H7 (cell line): ENCODE measurements at regions not wholly inside any gene's neighbourhood (a gene's known extent, or its start where the extent isn't known, plus 50 kb on each side); places are given as distances from the start of the nearest gene placed in this dataset.
"Not testable (repeated sequence)": the region's sequence is repeated elsewhere in the genome, so short reads cannot be mapped to it uniquely, and the experiment has no call there.

Experiments used
- DNase-seq: peaks from one replicate; pipeline ENCODE4 v3.0.0; 2012
- H3K27me3 ChIP-seq: 2 replicates; pipeline ENCODE4 v1.6.0; 2011; ENCODE audit warnings: mild to moderate bottlenecking, low read length; ENCODE audit not compliant: control insufficient read depth, insufficient read depth
- H3K36me3 ChIP-seq: replicated peaks from 2 replicates; pipeline ENCODE4 v1.5.1; 2011; ENCODE audit warnings: low read length; ENCODE audit not compliant: control insufficient read depth, insufficient read depth
- H3K4me3 ChIP-seq: 2 replicates; pipeline ENCODE4 v1.5.1; 2011; ENCODE audit warnings: low read depth, mild to moderate bottlenecking, control low read depth, low read length, moderate library complexity; ENCODE audit not compliant: insufficient read depth

DNA sequence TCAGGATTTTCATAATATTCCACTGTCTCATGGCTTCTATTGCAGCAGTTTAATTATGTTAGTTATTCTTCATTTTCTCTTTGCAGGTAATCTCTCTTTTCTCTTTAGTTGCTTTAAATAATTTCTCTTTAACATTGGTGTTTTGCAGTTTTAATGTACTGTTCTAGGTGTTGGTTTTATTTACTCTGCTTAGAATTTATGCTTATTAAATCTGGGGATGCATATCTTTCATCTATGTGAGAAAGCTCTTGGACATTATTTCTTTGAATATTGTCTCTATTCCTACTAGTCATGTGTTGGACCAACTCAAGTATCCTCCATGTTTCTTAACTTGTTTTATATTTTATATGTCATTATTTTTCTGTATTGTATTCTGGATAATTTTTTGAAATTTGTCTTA is 218.7 kb upstream of the TUT7 start:
- no peaks in the 10 kb centered on the region for H3K36me3 ChIP-seq
- DNase-seq = no peak
- no peaks in the 10 kb centered on the region for H3K27me3 ChIP-seq
- H3K4me3 ChIP-seq = no peak overlapping the region

DNA sequence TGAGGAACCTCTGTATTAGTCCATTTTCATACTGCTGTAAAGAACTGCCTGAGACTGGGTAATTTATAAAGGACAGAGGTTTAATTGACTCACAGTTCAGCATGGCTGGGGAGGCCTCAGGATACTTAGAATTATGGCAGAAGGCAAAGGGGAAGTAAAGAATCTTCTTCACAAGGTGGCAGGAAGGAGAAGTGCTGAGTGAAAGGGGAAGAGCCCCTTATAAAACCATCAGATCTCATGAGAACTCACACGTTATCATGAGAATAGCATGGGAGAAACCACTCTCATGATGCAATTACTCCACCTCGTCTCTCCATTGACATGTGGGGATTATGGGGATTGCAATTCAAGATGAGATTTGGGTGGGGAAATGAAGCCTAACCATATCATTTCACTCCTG is 211.4 kb upstream of the TUT7 start:
- H3K27me3 ChIP-seq, DNase-seq, H3K4me3 ChIP-seq, H3K36me3 ChIP-seq: not testable (repeated sequence)

DNA sequence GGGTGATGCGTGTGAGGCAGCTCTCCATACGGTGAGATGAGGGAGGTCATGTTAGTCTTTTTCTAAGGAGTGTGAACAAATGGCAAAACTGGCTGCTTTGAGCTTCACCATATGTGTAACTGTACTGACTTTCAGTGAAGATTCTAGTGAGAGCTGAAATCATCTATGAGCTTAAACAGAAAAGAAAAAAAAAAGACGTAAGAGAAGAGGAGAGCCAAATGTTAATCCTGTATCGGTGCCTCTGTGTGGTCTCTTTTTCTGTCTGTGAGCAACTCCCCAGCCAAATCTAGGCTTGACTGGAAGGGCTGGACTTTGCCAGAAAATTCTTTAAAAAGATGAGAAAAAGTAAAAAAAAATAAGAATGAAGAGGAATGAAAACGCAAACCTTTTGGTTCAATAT is 209.7 kb upstream of the TUT7 start:
- H3K36me3 ChIP-seq = no peaks in the 10 kb centered on the region
- H3K4me3 ChIP-seq = no peak overlapping the region
- H3K27me3 ChIP-seq = no peaks in the 10 kb centered on the region
- no peak for DNase-seq

DNA sequence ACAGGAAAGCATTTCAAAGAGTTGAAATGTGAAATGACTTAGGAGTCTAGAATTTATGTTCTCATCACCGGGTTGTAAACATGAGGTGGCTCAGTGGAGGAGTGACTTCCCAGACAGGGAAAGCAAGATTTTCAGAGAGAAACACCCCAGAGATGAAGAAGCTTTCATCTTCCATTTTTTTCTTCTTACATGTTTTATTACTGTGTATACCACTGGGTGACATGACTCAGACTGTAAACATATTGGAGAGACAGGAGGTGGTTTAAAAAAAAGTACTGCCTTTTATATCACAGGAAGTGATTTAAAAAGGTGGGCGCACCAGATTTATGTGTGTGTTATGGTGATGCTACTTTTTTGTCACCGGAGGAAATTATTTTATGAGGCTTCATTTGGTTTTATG is 209.1 kb upstream of the TUT7 start:
- H3K36me3 ChIP-seq = no peaks in the 10 kb centered on the region
- no peaks in the 10 kb centered on the region for H3K27me3 ChIP-seq
- H3K4me3 ChIP-seq = no peak overlapping the region
- no peak for DNase-seq

DNA sequence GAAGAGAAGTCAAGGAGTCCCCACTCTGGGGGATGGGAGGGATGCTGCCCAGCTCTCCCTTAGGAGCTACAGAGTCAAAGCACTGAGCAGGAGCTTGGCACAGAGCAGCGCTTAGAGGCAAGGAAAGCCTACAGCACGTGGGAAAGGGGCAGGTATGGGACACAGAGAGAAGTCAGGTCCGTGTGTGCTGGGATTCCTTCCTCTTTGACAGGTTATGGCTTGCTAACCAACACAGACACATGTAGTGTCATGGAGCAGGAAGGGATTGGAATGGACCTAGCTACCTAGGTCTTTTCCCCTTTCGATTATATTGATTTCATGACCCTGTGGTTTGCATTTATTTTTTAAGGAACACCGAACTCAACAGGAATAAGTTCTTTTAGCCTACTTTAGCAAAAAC is 208.5 kb upstream of the TUT7 start:
- no peak for DNase-seq
- H3K4me3 ChIP-seq = no peak overlapping the region
- no peaks in the 10 kb centered on the region for H3K27me3 ChIP-seq
- no peaks in the 10 kb centered on the region for H3K36me3 ChIP-seq

DNA sequence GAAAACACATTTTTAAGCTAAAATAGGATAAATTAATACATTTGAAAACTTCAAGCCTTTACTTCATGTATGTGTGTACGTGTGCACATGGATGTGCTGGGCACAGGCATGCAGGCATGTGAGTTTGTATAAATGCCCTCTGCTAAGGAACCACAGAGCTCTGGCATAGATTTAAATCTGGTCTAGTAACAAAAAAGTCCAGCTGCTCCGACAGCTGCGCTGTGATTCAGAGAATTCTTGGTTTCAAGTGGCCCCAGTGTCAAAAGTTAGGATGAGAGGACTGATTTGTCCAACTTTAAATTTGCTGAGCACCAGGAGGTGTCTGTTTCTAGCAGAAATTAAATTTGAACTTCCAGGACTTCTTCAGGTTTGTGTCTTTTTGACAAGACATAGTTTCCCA is 203.7 kb upstream of the TUT7 start:
- no peaks in the 10 kb centered on the region for H3K36me3 ChIP-seq
- no peak overlapping the region for H3K4me3 ChIP-seq
- no peak for DNase-seq
- no peaks in the 10 kb centered on the region for H3K27me3 ChIP-seq

DNA sequence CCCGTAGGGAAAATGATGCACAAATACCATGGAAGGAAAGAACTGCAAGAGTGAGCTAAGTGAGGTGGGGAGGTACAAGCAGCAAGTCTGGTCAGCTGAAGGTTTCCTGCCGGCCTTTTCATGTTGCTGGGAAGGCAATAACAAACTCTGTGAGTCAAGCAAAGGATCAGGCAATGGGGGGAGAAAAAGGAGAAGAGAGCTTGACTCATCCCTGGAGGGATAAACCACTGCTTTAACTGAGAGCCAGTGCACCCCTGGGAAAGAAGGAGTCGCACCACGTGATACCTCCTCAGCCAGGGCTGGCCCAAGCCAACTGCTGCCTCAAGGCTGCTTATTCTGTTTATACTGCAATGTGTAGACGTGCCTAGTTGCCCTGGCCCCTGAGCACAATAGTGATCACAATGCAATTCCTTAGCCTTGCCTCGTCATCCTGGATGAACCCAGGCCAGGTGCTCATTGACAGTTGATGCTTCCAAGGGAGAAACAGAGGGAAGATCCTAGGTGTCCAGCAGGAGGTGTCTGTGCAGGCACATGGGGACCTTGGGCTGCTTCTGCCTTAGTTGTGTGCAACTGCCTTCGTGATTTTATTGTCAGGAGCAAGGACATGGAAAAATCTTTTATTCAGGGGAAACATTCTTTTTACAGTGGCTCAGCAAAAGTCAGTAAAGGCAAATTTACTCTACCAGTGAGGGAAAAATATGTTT is 203.0 kb upstream of the TUT7 start:
- no peaks in the 10 kb centered on the region for H3K36me3 ChIP-seq
- DNase-seq = no peak
- H3K27me3 ChIP-seq = no peaks in the 10 kb centered on the region
- no peak overlapping the region for H3K4me3 ChIP-seq

DNA sequence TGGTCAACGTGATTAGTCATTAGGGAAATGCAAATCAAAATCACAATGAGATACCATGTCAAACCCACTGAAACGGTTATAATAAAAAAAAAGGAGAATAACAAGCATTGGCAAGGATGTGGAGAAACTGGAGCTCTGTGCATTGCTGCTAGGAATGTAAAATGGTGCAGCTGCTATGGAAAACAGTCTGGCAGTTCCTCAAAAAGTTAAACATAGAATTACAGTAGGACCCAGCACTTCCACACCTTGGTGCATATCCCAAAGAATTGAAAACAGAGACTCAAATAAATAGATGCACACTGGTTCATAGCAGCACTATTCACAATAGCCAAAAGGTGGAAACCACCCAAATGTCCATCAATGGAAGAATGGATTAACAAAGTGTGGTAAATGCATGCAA is 201.5 kb upstream of the TUT7 start:
- Histone ChIP-seq H3K27me3 (no peaks in the 10 kb centered on the region), H3K36me3 (no peaks in the 10 kb centered on the region), H3K4me3 (no peak overlapping the region)
- no peak for DNase-seq

DNA sequence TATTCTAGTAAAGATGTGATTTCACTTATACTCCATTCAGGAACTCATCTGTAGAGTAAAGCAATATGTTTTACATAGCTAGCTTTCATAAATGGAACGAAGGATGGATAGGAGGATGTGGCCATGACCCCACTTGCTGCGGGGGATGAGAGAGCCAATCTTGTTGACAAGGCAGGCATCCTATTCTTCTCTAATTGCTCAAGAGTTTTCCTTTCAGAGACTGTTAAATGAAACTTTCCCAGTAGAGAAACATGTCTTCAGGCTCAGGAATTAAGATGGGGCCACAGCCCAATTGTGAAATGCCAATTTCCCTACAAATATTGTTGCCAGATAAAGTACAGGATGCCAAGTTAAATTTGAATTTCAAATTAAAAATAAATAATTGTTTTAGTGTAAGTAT is 196.2 kb upstream of the TUT7 start:
- H3K27me3 ChIP-seq = no peaks in the 10 kb centered on the region
- no peak overlapping the region for H3K4me3 ChIP-seq
- H3K36me3 ChIP-seq = no peaks in the 10 kb centered on the region
- no peak for DNase-seq

DNA sequence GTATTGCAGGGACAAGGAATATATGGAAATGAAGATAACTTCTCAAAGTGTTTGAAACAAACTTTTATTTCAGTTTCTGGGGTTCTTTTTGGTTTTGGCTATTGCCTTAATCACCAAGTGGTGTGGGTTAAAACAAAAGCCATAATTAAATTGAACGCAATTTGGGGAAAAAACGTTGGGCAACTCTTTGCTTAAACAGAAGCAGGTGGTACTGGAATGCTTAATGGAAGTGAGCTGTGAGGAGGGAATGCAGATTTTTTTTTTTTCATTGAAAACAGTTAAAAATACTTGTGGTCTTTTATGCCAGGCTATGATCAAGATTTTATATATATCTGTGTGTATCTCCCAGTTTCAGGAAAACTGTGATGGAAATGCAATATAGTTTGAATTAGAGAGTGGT is 195.7 kb upstream of the TUT7 start:
- H3K27me3 ChIP-seq = no peaks in the 10 kb centered on the region
- no peak for DNase-seq
- no peaks in the 10 kb centered on the region for H3K36me3 ChIP-seq
- H3K4me3 ChIP-seq = no peak overlapping the region

DNA sequence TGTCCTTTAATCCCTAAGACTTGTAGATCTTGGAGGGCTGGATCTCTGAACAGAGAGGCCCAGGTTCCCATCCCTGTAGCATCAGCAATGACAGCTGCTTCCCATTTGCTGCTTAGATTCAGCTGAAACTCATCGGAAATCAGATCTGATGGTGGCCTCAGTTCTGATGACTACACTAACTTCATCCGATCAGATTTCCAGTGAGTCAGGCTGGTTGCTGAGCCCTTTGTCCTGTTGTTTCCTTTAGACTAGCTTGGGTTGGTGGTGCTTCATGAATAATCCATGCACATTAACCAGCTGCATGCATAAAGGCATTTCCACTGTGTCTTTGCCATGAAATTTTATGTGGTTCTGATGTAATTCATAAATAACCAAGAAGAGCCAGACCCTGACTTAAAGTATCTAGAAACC is 195.2 kb upstream of the TUT7 start:
- no peak for DNase-seq
- no peaks in the 10 kb centered on the region for H3K36me3 ChIP-seq
- no peak overlapping the region for H3K4me3 ChIP-seq
- H3K27me3 ChIP-seq = no peaks in the 10 kb centered on the region

DNA sequence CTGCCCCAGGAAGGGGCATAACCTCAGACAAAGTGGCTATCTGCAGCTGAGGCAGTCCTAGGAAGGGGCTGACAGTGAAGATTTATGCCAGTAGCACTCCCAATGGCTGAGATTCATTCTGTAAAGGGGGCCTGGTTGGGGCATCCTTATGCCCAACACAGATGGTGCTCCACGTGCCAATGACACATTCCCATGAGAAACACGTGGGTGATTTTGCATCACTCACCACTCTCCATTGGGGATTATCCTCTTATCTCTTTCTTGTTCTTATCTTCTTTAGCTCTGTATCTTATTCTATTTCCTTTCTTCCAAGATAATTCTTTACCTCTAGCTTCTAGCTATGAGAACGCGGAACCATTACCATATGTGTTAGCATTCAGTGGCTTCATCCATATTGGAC is 194.0 kb upstream of the TUT7 start:
- DNase-seq = no peak

DNA sequence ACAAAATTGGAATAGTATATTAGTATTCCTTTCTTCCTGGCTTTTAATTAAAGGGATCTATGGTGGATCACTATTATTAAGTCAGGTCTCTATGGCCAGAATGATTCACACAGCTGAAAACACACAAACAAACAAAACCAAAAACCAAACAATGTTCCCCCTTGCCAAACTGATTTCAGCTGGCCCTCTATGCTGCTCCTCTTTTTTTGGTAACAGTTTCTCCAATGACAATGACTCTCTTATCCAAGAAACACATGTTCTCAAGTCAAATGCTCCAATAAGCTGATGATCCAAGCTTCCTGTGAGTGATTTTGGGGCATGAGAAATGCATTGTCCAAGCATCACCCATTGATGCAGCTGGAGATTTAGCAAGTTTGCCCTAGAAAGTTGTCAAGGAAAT is 193.4 kb upstream of the TUT7 start:
- no peak for DNase-seq
- no peaks in the 10 kb centered on the region for H3K27me3 ChIP-seq
- no peaks in the 10 kb centered on the region for H3K36me3 ChIP-seq
- H3K4me3 ChIP-seq = no peak overlapping the region

More for the DNA sequence above, 194.0 kb upstream of the TUT7 start:
- no peaks in the 10 kb centered on the region for H3K27me3 ChIP-seq
- H3K4me3 ChIP-seq = no peak overlapping the region
- no peaks in the 10 kb centered on the region for H3K36me3 ChIP-seq

DNA sequence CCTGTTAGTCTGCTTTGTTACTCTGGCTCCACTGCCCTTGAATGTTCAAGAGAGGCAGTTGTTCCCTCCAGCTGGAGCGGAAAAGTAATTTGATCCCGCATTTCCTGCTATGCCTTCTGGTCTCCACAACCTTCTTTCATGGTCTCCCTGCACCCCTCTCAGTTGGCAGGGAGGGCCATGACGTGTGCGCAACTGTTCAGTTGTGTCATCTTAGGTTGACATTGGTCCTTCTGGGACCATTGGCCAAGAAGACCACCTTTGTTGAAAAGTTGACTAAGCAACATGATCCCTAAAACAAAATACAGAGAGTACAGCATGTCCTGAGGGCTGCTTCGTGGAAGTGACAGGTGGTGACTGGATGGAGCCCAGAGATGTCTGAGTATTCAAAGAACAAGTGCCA is 192.5 kb upstream of the TUT7 start:
- Histone ChIP-seq H3K4me3 (no peak overlapping the region), H3K36me3 (no peaks in the 10 kb centered on the region), H3K27me3 (no peaks in the 10 kb centered on the region)
- DNase-seq = no peak

DNA sequence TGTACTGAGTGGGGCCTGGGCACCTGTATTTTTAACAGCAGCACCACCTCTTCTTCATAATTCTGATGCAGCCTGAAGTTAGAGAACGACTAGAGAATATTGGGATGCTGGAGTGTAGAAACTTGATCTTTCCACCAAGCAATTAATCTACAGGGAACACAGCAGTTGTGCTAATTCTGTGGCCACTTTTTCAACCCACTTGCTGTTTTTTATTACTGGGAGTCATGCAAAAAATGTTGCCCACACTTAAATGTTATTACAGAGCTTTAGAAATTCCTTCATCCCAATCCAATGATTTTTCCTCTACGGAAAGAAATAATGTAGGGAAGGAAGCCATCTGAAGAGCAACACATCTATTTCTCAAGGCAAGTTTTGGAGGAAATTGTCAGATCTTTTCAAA is 190.9 kb upstream of the TUT7 start:
- H3K27me3 ChIP-seq = no peaks in the 10 kb centered on the region
- no peak overlapping the region for H3K4me3 ChIP-seq
- no peaks in the 10 kb centered on the region for H3K36me3 ChIP-seq
- no peak for DNase-seq

DNA sequence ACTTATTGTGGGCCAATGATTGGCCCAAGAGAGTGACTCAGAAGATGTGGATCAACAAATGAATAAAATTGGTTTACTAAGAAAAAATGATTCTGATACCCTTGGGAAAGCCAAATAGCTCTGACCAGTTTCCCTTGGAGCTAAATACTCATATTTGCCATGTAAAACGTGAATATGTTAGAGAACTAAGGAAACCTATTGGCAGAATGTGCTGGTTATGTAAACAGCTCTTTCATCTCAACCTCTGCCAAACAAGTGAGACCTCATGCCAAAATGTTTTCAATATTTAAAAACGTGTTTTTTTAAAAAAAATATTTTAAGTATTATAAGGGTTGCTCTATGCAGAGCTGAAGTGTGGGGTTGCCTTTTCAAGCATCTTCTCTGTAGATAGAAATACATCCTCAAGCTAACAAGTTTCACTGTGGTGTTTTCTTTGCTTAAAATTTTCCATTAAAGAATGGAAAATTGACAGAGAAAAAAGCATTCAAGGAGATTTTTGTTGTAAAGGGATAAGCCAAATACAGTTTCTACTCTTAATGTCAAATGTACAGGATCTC is 186.9 kb upstream of the TUT7 start:
- no peaks in the 10 kb centered on the region for H3K27me3 ChIP-seq
- no peaks in the 10 kb centered on the region for H3K36me3 ChIP-seq
- DNase-seq = no peak
- H3K4me3 ChIP-seq = no peak overlapping the region
